ENCODE measurements at regions not wholly inside any gene's neighbourhood (a gene's known extent, or its start where the extent isn't known, plus 50 kb on each side); places are given as distances from the start of the nearest gene placed in this dataset.
"Not testable (repeated sequence)": the region's sequence is repeated elsewhere in the genome, so short reads cannot be mapped to it uniquely, and the experiment has no call there.

DNA sequence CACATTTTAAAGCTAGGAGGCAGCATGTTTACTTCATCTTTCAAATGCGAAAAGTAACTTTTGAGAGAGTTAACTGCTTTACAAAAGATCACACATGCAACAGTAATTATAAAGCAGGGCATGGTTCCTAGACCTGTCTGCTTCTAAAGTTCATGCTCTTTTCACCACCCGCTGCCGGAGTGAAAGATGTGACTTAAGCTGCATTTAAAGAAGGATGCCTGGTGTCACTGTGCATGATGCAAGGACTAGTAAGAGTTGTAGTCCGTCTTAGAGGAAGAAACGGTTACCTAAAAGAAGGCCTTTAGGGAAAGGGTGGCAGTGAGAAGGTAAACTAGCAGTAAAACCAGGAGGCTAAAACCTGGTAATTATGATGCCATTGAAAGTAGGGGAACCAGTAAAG, 1689.1 kb downstream of the KCNT2 start:
- DNase-seq (ENCODE audit: low spot score): no peak

DNA sequence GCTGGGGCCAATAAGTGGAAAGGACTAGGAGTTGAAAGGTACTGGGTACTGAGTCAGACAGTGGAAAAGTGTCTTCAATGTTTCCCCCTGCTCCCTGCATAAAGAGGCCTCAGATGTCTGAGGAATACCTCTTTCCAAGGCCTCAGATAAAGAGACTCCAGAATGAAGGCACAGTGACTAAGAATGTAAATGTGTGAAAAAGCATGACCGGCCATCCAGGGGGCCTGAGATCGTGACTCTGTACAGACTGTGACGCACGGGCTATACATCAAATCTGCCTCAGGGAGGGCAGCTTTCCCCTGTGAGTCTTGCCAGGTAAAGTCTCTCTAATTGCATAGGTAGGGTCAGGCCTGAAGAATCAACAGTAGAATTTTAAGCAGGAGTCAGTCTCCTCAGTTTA, 1690.5 kb downstream of the KCNT2 start:
- no peak for DNase-seq (ENCODE audit: low spot score)

DNA sequence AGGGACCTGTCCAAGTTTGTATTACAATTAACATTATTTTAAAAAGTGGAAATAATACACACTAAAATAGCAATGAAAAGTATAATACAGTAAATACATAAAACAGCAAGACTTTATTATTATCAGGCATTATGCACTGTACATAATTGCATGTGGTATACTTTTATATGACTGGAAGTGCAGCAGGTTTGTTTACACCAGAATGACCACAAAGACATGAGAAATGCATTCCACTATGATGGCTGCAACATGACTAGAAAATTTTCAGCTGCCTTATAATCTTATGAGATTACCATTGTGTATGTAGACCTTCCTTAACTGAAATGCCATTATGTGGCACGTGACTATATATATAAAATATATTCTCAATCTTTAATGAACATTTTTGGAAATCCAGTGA, 1699.6 kb downstream of the KCNT2 start:
- DNase-seq (ENCODE audit: low spot score): no peak

DNA sequence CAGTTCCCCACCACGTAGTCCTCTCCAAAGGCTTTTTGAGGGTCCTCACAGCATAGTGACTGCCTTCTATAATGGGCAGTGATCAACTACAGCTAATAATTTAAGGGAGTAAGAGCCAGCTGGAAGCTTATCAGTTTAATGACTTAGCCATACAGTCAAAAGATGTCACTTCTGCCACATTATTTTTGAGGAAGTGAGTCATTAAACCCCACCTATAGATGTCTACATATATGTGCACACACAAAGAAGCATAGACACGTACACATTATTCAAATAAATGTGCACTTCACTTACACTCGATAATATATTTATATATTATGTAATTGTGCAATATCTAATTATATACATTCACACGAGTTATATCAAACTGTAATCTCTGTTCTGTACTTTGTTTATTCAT, 1704.7 kb downstream of the KCNT2 start:
- no peak for DNase-seq (ENCODE audit: low spot score)

DNA sequence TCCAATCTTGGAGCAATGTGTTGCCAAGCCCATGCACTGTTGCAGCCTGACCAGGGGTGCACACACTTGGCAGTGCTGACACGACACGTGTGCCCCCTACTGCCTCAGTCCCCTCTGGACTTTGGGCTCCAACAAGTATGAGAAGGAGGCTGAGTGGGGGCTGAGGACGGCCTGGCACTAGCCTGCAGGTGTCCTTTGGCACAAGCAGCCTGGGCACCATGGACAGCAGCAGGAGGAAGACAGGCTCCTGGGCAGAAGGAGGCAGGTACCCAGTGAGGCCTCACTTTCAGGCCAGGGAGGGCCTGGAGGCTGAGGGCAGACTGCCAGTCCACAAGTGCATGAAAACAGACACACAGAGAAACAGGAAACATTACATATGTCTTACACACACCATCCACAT, 1702.9 kb upstream of the B3GALT2 start:
- no peak for DNase-seq (ENCODE audit: low spot score)

DNA sequence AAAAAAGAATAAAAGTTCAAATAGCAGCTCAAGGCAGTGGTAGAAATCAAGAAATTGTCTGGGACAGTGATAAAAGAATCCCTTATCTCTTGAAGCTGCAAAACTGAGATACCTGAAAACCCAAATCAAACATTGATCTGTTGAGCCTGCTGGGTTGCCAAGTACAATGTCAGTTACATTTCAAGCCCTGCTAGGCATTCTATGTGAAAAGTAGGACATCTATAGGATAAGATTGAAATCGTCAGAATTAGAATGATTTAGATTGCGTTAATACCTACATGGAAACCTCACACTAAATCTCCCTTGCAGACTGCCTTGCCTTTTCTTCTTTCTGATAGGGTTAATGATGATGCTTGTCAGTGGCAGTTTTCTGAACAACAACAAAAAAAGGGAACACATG, 1684.4 kb upstream of the B3GALT2 start:
- no peak for DNase-seq (ENCODE audit: low spot score)

DNA sequence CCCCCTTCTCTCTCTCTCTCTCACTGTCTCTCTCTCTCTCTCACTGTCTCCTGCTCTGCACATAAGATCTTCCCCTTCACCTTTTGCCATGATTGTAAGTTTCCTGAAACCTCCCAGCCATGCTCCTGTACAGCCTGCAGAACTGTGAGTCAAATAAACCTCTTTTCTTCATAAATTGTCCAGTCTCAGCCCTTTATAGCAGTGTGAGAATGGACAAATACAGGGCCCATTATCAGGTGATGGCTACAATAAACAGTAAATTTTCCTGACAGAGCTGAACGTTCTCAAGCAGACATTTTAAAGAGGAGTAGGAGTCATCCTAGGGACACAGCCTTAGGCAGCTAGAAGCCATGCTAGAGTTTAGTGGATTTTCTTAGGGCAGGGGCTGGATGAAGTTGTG, 1679.7 kb upstream of the B3GALT2 start:
- no peak for DNase-seq (ENCODE audit: low spot score)

DNA sequence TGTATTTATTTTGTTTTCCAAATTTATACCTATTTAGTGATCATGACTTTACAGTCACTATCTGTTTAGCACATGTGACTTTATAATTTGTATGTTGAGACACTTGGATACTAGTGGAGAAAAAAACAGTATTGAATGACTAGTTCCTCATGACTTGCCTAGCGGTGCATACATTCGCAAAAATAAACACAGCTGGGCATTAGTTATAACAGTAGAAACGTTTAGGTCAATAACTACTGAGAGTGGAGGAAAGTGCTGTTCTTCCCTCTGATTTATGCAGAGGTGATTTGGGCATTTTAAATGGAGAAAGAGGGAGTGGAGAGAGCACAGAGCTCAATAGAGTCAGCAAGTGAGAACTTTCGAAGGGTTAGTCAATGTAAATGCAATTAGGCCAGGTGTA, 1679.0 kb upstream of the B3GALT2 start:
- DNase-seq (ENCODE audit: low spot score): no peak

DNA sequence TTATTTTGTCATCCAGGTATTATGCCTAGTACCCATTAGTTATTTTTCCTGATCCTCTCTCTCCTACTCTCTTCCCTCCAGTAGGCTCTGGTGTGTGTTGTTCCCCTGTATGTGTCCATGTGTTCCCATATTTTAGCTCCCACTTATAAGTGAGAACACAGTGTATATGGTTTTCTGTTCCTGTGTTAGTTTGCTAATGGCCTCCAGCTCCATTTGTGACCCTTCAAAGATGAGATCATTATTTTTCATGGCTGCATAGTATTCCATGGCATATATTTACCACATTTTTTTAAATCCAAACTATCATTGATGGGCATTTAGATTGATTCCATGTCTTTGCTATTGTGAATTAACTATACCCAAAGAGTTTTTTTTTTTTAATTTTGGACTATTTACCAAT, 1675.7 kb upstream of the B3GALT2 start:
- DNase-seq (ENCODE audit: low spot score): no peak

DNA sequence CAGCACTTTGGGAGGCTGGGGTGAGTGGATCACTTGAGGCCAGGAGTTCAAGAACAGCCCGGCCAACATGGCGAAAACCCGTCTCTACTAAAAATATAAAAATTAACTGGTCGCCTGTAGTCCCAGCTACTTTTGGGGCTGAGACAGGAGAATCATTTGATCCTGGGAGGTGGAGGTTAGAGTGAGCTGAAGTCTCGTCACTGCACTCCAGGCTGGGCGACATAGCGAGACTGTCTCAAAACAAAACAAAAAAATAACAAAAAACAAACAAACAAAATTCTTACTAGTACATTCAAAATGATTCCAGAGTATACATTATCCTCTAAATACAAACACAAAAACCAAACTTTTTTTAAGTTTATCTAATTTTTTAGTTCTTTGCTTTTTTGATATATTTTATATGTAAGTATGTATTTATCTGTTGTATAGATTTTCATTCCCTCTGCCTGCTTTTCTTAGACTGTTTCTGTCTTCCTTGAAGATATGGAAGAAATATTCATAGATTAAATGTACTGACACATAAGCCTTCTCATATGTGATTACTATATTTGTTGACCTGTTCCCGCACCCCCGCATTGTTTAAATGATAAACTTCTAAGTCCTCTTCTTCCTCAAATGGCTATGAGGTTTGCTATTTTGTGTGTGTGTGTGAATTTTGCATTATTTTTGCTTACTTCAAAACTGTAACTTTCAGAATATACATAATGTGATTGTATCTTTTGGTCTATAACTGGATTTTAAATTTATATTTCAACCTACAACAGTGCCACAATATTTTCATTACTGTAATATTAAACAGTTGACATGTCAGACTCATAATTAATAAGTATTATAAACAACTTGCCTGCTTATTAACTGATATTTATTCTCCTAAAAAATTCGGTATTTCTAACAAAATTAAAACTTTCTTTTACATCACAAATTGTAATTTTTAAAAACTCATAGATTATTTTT, 1674.1 kb upstream of the B3GALT2 start:
- no peak for DNase-seq (ENCODE audit: low spot score)

DNA sequence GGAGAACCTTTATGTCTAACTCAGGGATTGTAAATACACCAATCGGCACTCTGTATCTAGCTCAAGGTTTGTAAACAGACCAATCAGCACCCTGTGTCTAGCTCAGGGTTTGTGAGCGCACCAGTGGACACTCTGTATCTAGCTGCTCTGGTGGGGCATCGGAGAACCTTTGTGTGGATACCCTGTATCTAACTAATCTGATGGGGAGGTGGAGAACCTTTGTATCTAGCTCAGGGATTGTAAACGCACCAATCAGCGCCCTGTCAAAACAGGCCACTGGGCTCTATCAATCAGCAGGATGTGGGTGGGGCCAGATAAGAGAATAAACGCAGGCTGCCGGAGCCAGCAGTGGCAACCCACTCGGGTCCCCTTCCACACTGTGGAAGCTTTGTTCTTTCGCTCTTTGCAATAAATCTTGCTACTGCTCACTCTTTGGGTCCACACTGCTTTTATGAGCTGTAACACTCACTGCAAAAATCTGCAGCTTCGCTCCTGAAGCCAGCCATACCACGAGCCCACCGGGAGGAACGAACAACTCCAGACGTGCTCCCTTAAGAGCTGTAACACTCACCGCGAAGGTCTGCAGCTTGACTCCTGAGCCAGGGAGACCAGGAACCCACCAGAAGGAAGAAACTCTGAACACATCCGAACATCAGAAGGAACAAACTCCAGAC, 1673.2 kb upstream of the B3GALT2 start:
- not testable (repeated sequence) for DNase-seq (ENCODE audit: low spot score)

DNA sequence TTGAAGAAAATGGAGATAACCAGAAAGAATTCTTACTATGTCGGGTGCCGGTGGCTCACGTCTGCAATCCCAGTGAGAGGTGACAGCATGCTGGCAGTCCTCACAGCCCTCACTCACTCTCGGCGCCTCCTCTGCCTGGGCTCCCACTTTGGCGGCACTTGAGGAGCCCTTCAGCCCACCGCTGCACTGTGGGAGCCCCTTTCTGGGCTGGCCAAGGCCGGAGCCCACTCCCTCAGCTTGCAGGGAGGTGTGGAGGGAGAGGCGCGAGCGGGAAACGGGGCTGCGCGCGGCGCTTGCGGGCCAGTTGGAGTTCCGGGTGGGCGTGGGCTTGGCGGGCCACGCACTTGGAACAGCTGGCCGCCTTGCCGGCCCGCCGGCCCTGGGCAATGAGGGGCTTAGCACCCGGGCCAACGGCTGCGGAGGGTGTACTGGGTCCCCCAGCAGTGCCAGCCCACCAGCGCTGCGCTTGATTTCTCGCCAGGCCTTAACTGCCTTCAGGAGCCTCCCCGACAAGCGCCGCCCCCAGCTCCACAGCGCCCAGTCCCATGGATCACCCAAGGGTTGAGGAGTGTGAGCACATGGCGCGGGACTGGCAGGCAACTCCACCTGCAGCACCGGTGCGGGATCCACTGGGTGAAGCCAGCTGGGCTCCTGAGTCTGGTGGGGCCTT, 1672.5 kb upstream of the B3GALT2 start:
- DNase-seq (ENCODE audit: low spot score): not testable (repeated sequence)

DNA sequence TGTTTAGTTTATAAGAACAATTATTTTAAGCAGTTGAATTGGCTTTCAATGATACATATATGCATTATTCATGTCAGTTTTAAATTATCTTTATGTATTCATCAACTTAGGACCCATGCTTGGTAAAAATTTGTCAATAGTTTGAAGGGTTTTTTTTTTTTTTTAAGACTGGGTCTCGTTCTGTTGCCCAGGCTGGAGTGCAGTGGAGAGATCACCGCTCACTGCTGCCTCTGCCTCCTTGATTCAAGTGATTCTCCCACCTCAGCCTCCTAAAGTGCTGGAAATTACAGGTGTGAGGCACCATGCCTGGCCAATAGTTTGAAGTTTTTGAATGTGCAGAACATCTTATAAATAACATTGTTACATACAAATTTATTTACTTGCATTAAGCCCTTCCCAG, 1671.0 kb upstream of the B3GALT2 start:
- no peak for DNase-seq (ENCODE audit: low spot score)

DNA sequence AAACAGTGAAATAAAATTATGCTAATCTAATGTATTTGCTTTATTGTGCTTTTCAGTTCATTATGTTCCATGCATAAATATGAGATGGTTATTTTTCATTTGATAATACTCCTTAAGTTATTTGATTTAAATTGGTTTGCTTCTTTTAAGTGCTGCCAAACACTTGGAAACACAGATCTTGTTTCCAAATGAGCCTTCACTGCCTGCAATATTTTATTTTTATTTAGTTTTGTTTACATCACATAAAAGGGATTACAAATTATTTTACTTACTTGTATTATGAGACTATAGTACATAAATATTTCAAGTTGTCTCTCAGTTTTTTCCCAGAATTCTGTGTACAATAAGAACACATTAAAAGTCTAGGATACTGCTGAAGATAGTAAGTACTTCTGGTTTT, 1662.4 kb upstream of the B3GALT2 start:
- DNase-seq (ENCODE audit: low spot score): no peak

DNA sequence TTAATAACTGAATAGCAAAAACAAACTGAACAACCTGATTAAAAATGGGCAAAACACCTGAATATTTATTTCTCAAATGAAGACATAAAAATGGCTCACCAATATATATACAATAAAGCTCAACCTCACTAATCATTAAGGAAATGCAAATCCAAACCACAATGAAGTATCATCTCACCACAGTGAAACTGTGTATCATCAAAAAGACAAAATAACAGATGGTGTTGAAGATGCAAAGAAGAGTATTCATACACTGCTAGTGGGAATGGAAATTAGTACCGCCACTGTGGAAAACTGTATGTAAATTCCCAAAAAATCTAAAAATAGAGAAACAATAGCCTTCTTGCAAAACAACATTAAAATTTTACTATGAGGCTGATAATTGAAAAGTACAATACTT, 1660.1 kb upstream of the B3GALT2 start:
- no peak for DNase-seq (ENCODE audit: low spot score)

DNA sequence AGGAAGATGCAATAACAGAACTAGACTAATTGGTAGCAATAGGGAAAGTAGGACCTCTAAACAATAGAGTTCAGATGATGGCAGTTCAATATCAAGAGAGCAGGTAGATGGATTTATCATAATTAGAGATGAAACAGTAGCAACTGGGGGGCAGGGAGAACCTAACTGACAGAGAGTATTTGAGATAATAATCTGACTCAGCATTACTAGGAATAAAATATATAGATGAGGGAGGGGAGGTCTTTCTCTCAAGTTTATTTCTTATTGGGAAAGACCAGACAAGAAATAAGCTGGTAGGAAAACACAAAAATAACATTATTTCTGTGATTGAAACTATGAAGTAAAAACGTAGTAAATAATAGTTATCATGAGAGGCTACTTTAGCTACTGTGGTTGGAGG, 1656.7 kb upstream of the B3GALT2 start:
- DNase-seq (ENCODE audit: low spot score): no peak

DNA sequence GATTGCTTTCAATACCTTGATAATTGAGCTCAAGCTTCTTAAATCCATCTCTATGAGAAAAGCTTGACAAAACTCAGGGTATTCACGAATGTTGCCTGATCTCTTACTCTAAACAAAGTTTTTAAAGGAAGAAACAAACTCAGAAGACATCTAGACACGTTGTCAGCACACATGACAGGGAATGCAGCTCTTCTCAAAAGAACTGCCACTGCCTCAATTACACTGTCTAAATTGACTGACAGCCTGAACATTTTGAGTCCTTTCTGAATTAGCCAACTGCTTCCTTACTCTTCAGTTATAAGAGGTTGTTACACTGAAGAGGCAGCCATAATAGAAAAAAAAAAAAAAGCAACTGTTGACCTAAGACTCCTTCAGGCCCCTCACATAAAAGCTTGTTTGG, 1646.7 kb upstream of the B3GALT2 start:
- no peak for DNase-seq (ENCODE audit: low spot score)

DNA sequence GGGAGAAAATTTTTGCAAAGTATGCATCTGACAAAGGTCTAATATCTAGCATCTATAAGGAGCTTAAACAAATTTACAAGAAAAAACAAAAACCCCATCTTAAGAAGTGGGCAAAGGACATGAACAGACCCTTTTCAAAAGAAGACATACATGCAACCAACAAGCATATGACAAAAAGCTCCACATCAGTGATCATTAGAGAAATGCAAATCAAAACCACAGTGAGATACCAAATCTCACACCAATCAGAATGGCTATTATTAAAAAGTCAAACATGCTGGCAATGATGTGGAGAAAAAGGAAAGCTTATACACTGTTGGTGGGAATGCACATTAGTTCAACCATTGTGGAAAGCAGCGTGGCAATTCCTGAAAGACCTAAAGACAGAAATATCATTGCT, 1645.2 kb upstream of the B3GALT2 start:
- DNase-seq (ENCODE audit: low spot score): not testable (repeated sequence)

DNA sequence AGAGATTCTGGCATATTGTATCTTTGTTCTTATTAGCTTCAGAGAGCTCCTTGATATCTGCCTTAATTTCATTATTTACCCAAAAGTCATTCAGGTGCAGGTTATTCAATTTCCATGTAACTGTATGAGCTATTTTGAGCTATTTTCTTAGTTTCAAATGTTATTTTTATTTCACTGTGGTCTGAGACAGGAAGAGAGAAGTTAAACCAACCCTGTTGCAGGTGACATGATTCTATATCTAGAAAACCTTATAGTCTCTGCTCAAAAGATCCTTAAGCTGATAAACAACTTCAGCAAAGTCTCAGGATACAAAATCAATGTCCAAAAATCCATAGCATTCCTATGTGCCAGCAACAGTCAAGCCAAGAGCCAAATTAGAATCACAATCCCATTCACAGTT, 1644.0 kb upstream of the B3GALT2 start:
- no peak for DNase-seq (ENCODE audit: low spot score)

DNA sequence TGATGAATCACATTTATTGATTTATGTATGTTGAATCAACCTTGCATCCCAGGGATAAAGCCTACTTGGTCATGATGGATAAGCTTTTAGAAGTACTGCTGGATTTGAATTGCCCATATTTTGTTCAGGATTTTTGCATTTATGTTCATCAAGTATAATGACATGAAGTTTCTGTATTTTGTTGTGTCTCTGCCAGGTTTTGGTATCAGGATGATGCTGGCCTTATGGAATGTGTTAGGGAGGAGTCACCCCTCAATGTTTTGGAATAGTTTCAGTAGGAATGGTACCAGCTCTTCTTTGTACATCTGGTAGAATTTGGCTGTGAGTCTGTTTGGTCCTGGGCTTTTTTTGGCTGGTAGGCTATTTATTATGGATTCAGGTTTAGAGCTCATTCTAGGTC, 1643.1 kb upstream of the B3GALT2 start:
- no peak for DNase-seq (ENCODE audit: low spot score)

DNA sequence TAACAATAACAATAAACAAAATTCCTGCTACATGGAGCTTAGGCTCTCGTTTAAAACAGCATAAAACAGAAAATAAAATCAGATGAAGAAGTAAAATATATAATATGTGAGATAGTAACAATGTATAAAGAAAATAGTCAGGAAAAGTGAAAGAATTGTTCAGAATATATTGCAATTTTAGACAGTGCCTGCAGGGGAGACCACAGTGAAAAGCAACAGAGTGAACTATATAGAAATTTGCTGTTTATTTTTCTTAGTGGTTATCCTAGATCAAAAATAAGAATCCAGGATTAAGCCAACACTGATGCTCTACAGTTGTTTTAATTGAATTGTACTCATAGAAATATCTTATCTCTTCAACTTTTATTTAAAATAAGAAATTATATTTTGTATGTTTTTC, 1639.0 kb upstream of the B3GALT2 start:
- DNase-seq (ENCODE audit: low spot score): no peak

DNA sequence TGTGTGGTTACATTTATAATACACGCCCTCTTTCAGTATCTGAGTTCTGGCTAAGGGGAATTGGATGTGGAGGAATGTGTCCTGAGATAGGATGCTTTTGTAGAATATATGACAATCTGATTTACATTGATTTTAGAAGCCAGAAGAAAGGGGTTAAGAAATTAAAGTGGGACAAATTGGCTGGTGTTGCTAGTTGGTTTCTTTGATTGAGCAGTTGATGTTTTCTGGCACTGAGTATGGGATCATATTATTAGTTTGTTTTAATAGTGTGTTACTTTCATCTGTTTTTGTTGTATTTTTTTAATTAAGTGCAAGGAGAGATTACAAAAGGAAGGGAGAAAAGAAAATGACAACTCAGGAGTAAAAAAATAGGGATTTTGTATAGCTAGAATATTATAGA, 1634.7 kb upstream of the B3GALT2 start:
- no peak for DNase-seq (ENCODE audit: low spot score)

DNA sequence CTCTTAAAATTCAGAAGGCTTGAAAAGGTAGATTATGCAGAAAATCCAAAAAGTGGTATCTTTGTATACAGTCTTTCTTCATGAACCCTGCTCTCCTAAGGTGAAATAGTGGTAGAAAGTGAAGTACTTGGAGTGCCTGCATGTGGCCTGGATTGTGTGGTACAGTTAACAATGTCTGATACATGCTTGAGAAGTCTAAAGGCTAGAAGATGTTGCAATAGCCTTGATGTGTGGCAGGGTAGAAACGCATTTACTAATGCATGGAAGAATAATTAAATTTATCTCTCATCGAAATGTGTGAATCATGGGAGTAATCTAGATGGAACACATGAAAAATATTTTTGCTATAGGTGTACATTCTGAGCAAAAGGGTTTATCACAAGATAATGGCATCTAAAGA, 1632.3 kb upstream of the B3GALT2 start:
- no peak for DNase-seq (ENCODE audit: low spot score)

Measured in left forelimb (tissue), 1 donor.